ENCODE measurements at regions not wholly inside any gene's neighbourhood (a gene's known extent, or its start where the extent isn't known, plus 50 kb on each side); places are given as distances from the start of the nearest gene placed in this dataset.

- no peak for TF ChIP-seq SUZ12 (IDR thresholded peaks at IDR 0.05; ENCODE audit: extremely low read depth, insufficient read depth, insufficient read length)
- no peak for TF ChIP-seq ZNF274 (IDR thresholded peaks at IDR 0.05; ENCODE audit: low read depth, low read length)
Measured at GRCh38 chr1:222234351-222234750, 313.6 kb downstream of the HHIPL2 start.

Data from NT2/D1 (cell line).